ENCODE measurements at regions not wholly inside any gene's neighbourhood (a gene's known extent, or its start where the extent isn't known, plus 50 kb on each side); places are given as distances from the start of the nearest gene placed in this dataset.

DNA sequence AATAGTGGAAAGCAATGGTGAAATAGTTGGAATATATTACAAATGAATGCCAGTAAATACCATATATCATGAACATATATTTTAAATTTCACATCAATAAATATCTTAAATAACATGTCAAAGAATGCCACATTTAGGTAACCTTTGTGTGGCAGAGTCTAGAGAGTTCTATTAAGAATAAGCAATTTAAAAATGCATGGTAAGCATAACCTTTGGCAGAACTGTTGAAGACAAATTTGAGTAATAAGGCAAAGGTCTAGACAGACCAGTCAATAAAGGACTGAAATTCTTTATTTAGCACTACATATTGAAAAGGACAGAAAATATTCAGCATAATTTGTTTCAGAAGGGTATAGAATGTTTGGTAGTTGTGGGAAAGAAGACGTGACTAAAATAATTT lies 1417.0 kb downstream of the SUCLG1 start:
- CTCF ChIA-PET (ENCODE audit: low intra/inter-chr PET ratio), result no interaction called here
- BruUV-seq (replicated peaks), result no TSS peak
- H3K27ac ChIP-seq (ENCODE audit: extremely low read depth, low read depth, low read length), result no peak overlapping the region
- H3K4me3 ChIP-seq, result no peak overlapping the region
- no peaks in the 10 kb centered on the region for H4K20me1 ChIP-seq (replicated peaks; ENCODE audit: control insufficient read depth, insufficient read depth, low read length)
- intact Hi-C loops (cut with micrococcal nuclease), result no loop called here
- no peak for ATAC-seq
- H3K36me3 ChIP-seq (ENCODE audit: control insufficient read depth, insufficient read depth, low read length), result no peaks in the 10 kb centered on the region
- POLR2A ChIA-PET, result no interaction called here
- in situ Hi-C loops (cut with MboI), result no loop called here
- 0% methylated on average over 1 of the region's 1 CpG for WGBS (ENCODE audit: insufficient coverage, low coverage, missing lambda C conversion rate)
- TF ChIP-seq WHSC1 (IDR thresholded peaks at IDR 0.05; ENCODE audit: low read length), result no peak
- no peak for TF ChIP-seq PURB (CRISPR knock-in tag; IDR thresholded peaks at IDR 0.05; ENCODE audit: low read depth)
- TF ChIP-seq HSF4 (CRISPR knock-in tag; IDR thresholded peaks at IDR 0.05; ENCODE audit: borderline replicate concordance), result no peak
- H2AFZ ChIP-seq (ENCODE audit: low read depth, low read length), result no peak overlapping the region
- H3K4me2 ChIP-seq (ENCODE audit: insufficient read depth, low read length), result no peak overlapping the region
- H3K4me1 ChIP-seq (replicated peaks in 1 of 2; ENCODE audit: control insufficient read depth in 2 of 2, insufficient read depth in 2 of 2, low read length in 2 of 2), result no peaks in the 10 kb centered on the region
- no peaks in the 10 kb centered on the region for H3K79me2 ChIP-seq (ENCODE audit: control insufficient read depth, insufficient read depth, low read length)
- no peak for DNase-seq (ENCODE audit: extremely low read depth in 1 of 4, low spot score in 3 of 4)
- no peak overlapping the region for H3K9ac ChIP-seq (ENCODE audit: insufficient read depth in 1 of 2, low read depth in 2 of 2, low read length in 2 of 2)
- H3K9me3 ChIP-seq (replicated peaks; ENCODE audit: control insufficient read depth, insufficient read depth, low read depth, low read length), result 0 out of 2 replicates have a peak, but pooled peaks cover 2% of the 10 kb centered on the region
- FAIRE-seq, result no peak
- no peaks in the 10 kb centered on the region for H3K9me1 ChIP-seq (ENCODE audit: control insufficient read depth, insufficient read depth, low read length)
- H3K27me3 ChIP-seq (ENCODE audit: control insufficient read depth in 2 of 2, insufficient read depth in 2 of 2, low read length in 2 of 2), result no peaks in the 10 kb centered on the region

DNA sequence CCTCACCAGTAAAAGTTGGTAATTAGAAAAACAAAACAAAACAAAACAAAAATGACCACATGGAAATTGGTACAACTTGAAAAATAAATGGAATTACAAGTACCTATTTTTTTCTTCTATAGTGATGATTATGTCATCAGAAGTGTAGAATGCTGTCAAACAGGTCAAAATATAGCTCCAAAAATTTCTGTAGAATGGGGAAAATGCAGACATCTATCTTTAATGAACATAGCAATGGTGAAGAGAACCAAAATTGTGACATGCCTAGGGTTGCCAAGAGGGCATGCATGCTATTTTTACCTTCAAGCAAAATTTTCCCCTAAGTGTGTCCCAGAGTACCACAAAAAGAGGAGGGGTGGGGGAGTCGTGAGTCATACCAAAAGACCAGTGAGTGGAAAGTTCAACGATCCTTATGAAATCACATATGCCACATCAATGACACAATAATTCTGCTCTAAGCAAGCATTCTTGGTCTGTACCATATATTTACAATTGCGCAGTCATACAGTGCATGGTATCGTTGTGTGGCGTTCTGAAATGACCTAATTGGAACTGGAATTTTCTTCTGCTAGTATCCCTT lies 1436.4 kb downstream of the SUCLG1 start:
- in situ Hi-C loops (cut with MboI) (no loop called here), intact Hi-C loops (cut with micrococcal nuclease) (no loop called here)
- Histone ChIP-seq H3K27ac (ENCODE audit: extremely low read depth, low read depth, low read length) (no peak overlapping the region), H4K20me1 (replicated peaks; ENCODE audit: control insufficient read depth, insufficient read depth, low read length) (no peaks in the 10 kb centered on the region), H3K27me3 (ENCODE audit: control insufficient read depth in 2 of 2, insufficient read depth in 2 of 2, low read length in 2 of 2) (no peaks in the 10 kb centered on the region), H2AFZ (ENCODE audit: low read depth, low read length) (no peak overlapping the region), H3K36me3 (ENCODE audit: control insufficient read depth, insufficient read depth, low read length) (no peaks in the 10 kb centered on the region), H3K9ac (ENCODE audit: insufficient read depth in 1 of 2, low read depth in 2 of 2, low read length in 2 of 2) (no peak overlapping the region), H3K9me3 (replicated peaks; ENCODE audit: control insufficient read depth, insufficient read depth, low read depth, low read length) (no peaks in the 10 kb centered on the region), H3K4me3 (no peak overlapping the region), H3K4me2 (ENCODE audit: insufficient read depth, low read length) (no peak overlapping the region), H3K9me1 (ENCODE audit: control insufficient read depth, insufficient read depth, low read length) (no peaks in the 10 kb centered on the region), H3K79me2 (ENCODE audit: control insufficient read depth, insufficient read depth, low read length) (no peaks in the 10 kb centered on the region), H3K4me1 (replicated peaks in 1 of 2; ENCODE audit: control insufficient read depth in 2 of 2, insufficient read depth in 2 of 2, low read length in 2 of 2) (no peaks in the 10 kb centered on the region)
- ChIA-PET CTCF (ENCODE audit: low intra/inter-chr PET ratio) (no interaction called here), POLR2A (no interaction called here)
- DNase-seq (ENCODE audit: extremely low read depth in 1 of 4, low spot score in 3 of 4), result no peak
- BruUV-seq (replicated peaks), result no TSS peak
- FAIRE-seq, result no peak
- WGBS (ENCODE audit: insufficient coverage, low coverage, missing lambda C conversion rate), result under 1% methylated on average over 5 of the region's 5 CpGs
- ATAC-seq, result no peak
- TF ChIP-seq ZSCAN29 (IDR thresholded peaks at IDR 0.05), result no peak
- TF ChIP-seq C11orf30 (IDR thresholded peaks at IDR 0.05; ENCODE audit: low read depth), result no peak
- no peak for TF ChIP-seq ZNF695 (CRISPR knock-in tag; IDR thresholded peaks at IDR 0.05)
- no peak for TF ChIP-seq YY1 (IDR thresholded peaks at IDR 0.05; ENCODE audit: borderline replicate concordance in 1 of 3, control insufficient read depth in 1 of 3, extremely low read depth in 1 of 3, insufficient read depth in 3 of 3, insufficient read length in 1 of 3, insufficient replicate concordance in 2 of 3, low read depth in 1 of 3, low read length in 2 of 3)
- TF ChIP-seq SMARCB1 (IDR thresholded peaks at IDR 0.05; ENCODE audit: insufficient read length, low read depth), result no peak
- TF ChIP-seq, protein P1, sequence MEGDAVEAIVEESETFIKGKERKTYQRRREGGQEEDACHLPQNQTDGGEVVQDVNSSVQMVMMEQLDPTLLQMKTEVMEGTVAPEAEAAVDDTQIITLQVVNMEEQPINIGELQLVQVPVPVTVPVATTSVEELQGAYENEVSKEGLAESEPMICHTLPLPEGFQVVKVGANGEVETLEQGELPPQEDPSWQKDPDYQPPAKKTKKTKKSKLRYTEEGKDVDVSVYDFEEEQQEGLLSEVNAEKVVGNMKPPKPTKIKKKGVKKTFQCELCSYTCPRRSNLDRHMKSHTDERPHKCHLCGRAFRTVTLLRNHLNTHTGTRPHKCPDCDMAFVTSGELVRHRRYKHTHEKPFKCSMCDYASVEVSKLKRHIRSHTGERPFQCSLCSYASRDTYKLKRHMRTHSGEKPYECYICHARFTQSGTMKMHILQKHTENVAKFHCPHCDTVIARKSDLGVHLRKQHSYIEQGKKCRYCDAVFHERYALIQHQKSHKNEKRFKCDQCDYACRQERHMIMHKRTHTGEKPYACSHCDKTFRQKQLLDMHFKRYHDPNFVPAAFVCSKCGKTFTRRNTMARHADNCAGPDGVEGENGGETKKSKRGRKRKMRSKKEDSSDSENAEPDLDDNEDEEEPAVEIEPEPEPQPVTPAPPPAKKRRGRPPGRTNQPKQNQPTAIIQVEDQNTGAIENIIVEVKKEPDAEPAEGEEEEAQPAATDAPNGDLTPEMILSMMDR (IDR thresholded peaks at IDR 0.05 in 2 of 3, conservative IDR thresholded peaks at IDR 0.05 in 1 of 3; ENCODE audit: insufficient read depth in 2 of 3, low read depth in 1 of 3, low read length in 3 of 3), result no peak
- TF ChIP-seq CCAR2 (IDR thresholded peaks at IDR 0.05; ENCODE audit: low read depth, low read length), result no peak
- TF ChIP-seq, protein P2, sequence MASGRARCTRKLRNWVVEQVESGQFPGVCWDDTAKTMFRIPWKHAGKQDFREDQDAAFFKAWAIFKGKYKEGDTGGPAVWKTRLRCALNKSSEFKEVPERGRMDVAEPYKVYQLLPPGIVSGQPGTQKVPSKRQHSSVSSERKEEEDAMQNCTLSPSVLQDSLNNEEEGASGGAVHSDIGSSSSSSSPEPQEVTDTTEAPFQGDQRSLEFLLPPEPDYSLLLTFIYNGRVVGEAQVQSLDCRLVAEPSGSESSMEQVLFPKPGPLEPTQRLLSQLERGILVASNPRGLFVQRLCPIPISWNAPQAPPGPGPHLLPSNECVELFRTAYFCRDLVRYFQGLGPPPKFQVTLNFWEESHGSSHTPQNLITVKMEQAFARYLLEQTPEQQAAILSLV (tag; IDR thresholded peaks at IDR 0.05), result no peak
- TF ChIP-seq NCOA1 (IDR thresholded peaks at IDR 0.05; ENCODE audit: low read depth), result no peak
- no peak for TF ChIP-seq KLF1 (tag; IDR thresholded peaks at IDR 0.05)
- no peak for TF ChIP-seq TRIM24 (IDR thresholded peaks at IDR 0.05)
- no peak for TF ChIP-seq POLR3G (IDR thresholded peaks at IDR 0.05; ENCODE audit: extremely low read depth, insufficient read length, insufficient replicate concordance)
